ENCODE measurements at regions not wholly inside any gene's neighbourhood (a gene's known extent, or its start where the extent isn't known, plus 50 kb on each side); places are given as distances from the start of the nearest gene placed in this dataset.

- TF ChIP-seq POLR2A (IDR thresholded peaks at IDR 0.05; ENCODE audit: low read depth, low read length) = no peak
- TF ChIP-seq TAF1 (IDR thresholded peaks at IDR 0.05; ENCODE audit: low read depth, low read length) = no peak
Observed at GRCh38 chr5:34511915-34512314, 144.2 kb upstream of the RAI14 start.

Data from GM12891 (cell line).